GM13977 (cell line): ENCODE measurements at regions not wholly inside any gene's neighbourhood (a gene's known extent, or its start where the extent isn't known, plus 50 kb on each side); places are given as distances from the start of the nearest gene placed in this dataset.

Experiments used
- DNase-seq: peaks from one replicate; pipeline ENCODE4 v3.0.0; 2012; ENCODE audit warnings: low spot score
- CTCF ChIP-seq: IDR thresholded peaks from 2 replicates; pipeline ENCODE4 v1.5.1; 2012; ENCODE audit warnings: mild to moderate bottlenecking, control low read depth; ENCODE audit not compliant: insufficient read depth; ENCODE audit errors: extremely low read depth, missing control alignments
- in situ Hi-C: fragments of 300-500 bp; cut with MboI; formaldehyde crosslinking; loops from one replicate; pipeline ENCODE4 v1.12.0; 2022; ENCODE audit warnings: low sequenced_read_pairs, low pct_unique_long_range_greater_than_20kb, mixed read lengths, inconsistent platforms; ENCODE audit not compliant: unreplicated experiment

GRCh38 chr10:118454211-118454610, 112.1 kb upstream of the FAM204A start:
- no peak for DNase-seq
- TF ChIP-seq CTCF: no peak
- in situ Hi-C loops: no loop called here

- TF ChIP-seq CTCF: no peak
- in situ Hi-C loops: no loop called here
- DNase-seq: no peak
Measured at GRCh38 chr10:118452098-118452497, 110.0 kb upstream of the FAM204A start.

- in situ Hi-C loops: no loop called here
- TF ChIP-seq CTCF: no peak
- no peak for DNase-seq
Measured at GRCh38 chr10:118449521-118449920, 107.4 kb upstream of the FAM204A start.

DNA sequence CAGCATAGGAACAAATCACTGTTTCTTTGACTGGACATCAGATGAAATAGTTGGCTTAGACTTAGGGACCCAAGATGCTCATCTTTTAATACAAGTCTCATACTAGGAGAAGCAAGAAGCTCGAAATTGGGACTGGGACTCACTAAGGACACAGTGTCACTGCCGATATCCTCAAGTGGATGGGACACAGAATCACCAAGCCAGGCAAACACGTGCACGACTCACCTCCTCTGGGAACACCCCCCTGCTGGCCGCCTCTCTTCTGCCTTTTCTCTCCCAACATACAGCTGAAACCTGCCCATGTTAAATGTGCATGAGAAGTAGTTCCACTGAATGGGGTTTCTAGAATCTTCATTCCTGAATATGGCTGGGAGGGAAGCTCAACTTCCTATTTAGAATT, 106.6 kb upstream of the FAM204A start:
- no peak for DNase-seq
- no peak for TF ChIP-seq CTCF
- in situ Hi-C loops: no loop called here

- in situ Hi-C loops: no loop called here
- no peak for TF ChIP-seq CTCF
Measured at GRCh38 chr10:118447478-118448270, 105.5 kb upstream of the FAM204A start.

DNA sequence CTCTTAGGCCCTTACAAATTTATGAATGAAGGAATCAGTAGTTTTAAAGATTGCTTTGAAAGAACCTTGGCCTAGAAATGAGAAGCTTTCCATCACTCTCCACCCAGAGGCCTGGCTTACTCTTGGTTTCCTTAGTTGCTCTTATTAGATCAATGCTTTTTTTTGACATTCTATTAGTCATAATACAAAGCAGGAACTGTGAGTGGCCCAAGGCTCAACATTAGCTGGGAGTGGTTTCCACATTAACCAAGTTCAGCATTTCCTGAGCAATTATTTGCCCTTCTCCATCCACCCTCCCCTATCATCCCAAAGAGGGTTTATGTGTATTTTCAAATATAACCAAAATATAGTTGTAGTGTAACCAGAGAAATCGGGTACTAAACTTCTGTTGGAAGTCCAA, 103.4 kb upstream of the FAM204A start:
- no peak for TF ChIP-seq CTCF

More at GRCh38 chr10:118447478-118448270, 105.5 kb upstream of the FAM204A start:
- DNase-seq: no peak

GRCh38 chr10:118444069-118444468, 101.9 kb upstream of the FAM204A start:
- no peak for TF ChIP-seq CTCF
- in situ Hi-C loops: no loop called here
- DNase-seq: no peak

More for the DNA sequence above, 103.4 kb upstream of the FAM204A start:
- no peak for DNase-seq
- in situ Hi-C loops: no loop called here
